Glutamatergic neuron (in vitro differentiated cells): ENCODE measurements at regions not wholly inside any gene's neighbourhood (a gene's known extent, or its start where the extent isn't known, plus 50 kb on each side); places are given as distances from the start of the nearest gene placed in this dataset.

Experiments
- DNase-seq: peaks from one replicate; pipeline ENCODE4 v3.0.0; 2022
- H3K27ac Mint-ChIP-seq: one replicate; pipeline ENCODE4 v1.8.0; 2020; ENCODE audit warnings: mild to moderate bottlenecking, mixed read lengths, inconsistent platforms; ENCODE audit not compliant: unreplicated experiment
- H3K27me3 Mint-ChIP-seq: one replicate; pipeline ENCODE4 v1.8.0; 2020; ENCODE audit warnings: mild to moderate bottlenecking, moderate library complexity, mixed read lengths, inconsistent platforms; ENCODE audit not compliant: unreplicated experiment
- H3K36me3 Mint-ChIP-seq: one replicate; pipeline ENCODE4 v1.8.0; 2020; ENCODE audit warnings: mild to moderate bottlenecking, mixed read lengths, inconsistent platforms; ENCODE audit not compliant: unreplicated experiment
- H3K4me1 Mint-ChIP-seq: one replicate; pipeline ENCODE4 v1.8.0; 2020; ENCODE audit warnings: mild to moderate bottlenecking, low read depth, mixed read lengths, inconsistent platforms; ENCODE audit not compliant: unreplicated experiment
- H3K4me3 Mint-ChIP-seq: one replicate; pipeline ENCODE4 v1.8.0; 2020; ENCODE audit warnings: mild to moderate bottlenecking, mixed read lengths, inconsistent platforms; ENCODE audit not compliant: unreplicated experiment
- H3K9me3 Mint-ChIP-seq: one replicate; pipeline ENCODE4 v1.8.0; 2020; ENCODE audit warnings: mild to moderate bottlenecking, moderate library complexity, mixed read lengths, inconsistent platforms; ENCODE audit not compliant: unreplicated experiment
- TF ChIP-seq, protein P1 (sequence below): fragments of 200-600 bp; sonication (generic); IDR thresholded peaks from one replicate; pipeline ENCODE4 v1.5.0; 2021; ENCODE audit not compliant: partially characterized antibody, unreplicated experiment

DNA sequence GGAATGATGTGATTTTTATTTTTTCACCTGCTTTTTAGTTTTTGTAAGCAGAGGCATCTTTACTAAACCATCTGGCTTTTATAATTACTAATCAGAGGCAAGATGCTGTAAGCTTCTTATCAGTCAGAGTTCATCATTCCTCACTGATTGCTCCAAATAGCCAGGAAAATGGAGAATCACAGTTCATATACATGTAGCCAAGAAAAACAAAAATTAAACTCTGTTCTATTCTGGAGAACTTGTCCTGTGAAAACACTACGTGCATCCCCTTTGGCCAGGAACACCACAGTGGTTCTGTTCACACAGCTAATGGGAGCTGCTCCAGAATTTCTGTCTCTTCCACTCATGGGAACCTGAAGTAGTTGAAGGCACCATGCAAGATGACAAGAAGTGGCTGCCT, 725.5 kb upstream of the CHRM3 start:
- Mint-ChIP-seq H3K27me3 (no peaks in the 10 kb centered on the region), H3K27ac (no peak overlapping the region), H3K36me3 (no peaks in the 10 kb centered on the region), H3K4me3 (no peak overlapping the region), H3K9me3 (no peaks in the 10 kb centered on the region), H3K4me1 (peaks cover 4% of the 10 kb centered on the region)
- TF ChIP-seq, protein P1, sequence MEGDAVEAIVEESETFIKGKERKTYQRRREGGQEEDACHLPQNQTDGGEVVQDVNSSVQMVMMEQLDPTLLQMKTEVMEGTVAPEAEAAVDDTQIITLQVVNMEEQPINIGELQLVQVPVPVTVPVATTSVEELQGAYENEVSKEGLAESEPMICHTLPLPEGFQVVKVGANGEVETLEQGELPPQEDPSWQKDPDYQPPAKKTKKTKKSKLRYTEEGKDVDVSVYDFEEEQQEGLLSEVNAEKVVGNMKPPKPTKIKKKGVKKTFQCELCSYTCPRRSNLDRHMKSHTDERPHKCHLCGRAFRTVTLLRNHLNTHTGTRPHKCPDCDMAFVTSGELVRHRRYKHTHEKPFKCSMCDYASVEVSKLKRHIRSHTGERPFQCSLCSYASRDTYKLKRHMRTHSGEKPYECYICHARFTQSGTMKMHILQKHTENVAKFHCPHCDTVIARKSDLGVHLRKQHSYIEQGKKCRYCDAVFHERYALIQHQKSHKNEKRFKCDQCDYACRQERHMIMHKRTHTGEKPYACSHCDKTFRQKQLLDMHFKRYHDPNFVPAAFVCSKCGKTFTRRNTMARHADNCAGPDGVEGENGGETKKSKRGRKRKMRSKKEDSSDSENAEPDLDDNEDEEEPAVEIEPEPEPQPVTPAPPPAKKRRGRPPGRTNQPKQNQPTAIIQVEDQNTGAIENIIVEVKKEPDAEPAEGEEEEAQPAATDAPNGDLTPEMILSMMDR: no peak
- DNase-seq: no peak

DNA sequence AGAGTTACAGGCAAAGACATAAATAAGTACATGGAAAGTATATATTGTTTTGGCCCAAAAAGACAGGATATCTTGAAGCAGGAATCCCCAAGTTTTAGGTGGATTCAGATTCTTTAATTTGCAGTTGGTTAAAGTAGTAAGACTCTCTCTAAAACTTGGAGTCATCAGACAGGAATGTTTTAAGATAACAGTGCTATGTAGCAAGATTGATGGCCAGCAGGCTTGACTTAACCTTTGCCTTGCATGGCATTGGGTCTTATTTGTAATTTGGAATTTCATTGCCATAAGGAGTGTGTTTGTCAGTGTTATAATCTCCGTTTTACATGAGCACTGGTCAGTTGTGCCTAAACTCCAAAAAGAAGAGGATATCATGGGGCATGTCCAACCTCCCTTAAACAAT, 727.6 kb upstream of the CHRM3 start:
- Mint-ChIP-seq H3K36me3 (no peaks in the 10 kb centered on the region), H3K9me3 (no peaks in the 10 kb centered on the region), H3K27ac (no peak overlapping the region), H3K27me3 (peaks cover 2% of the 10 kb centered on the region), H3K4me3 (no peak overlapping the region), H3K4me1 (no peaks in the 10 kb centered on the region)
- TF ChIP-seq, protein P1: no peak
- no peak for DNase-seq

DNA sequence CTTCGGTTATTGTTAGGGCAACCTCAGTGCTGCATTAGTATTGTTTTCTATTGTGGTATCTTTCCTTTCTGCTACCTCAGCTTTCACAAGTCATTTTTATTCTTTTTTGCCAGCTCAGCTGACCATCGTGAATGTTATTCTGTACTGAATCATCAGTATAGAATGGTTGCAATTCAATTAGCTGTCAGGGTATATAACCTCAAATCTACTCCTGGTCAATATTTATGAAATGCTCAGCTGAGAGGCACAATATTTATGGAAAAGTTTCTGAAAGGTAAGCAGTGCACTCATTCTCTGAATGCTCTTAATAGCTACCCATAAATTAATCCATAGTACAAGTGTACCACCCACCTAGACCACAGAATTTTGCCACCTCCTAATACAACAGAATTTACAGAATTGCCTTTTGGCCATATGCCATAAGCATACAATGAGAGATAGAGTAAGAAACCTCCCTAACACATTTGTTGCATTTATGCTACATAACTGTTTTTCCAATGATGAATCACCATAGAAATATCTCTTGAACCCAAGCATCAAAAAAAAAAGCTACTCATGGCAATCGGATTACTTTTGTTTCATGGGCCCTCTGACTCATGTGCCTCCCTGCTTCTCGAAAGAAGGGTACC, 732.6 kb upstream of the CHRM3 start:
- Mint-ChIP-seq H3K27me3 (peaks cover 2% of the 10 kb centered on the region), H3K4me3 (no peak overlapping the region), H3K9me3 (no peaks in the 10 kb centered on the region), H3K4me1 (peaks cover 3% of the 10 kb centered on the region), H3K27ac (no peak overlapping the region), H3K36me3 (no peaks in the 10 kb centered on the region)
- TF ChIP-seq, protein P1: no peak
- no peak for DNase-seq

DNA sequence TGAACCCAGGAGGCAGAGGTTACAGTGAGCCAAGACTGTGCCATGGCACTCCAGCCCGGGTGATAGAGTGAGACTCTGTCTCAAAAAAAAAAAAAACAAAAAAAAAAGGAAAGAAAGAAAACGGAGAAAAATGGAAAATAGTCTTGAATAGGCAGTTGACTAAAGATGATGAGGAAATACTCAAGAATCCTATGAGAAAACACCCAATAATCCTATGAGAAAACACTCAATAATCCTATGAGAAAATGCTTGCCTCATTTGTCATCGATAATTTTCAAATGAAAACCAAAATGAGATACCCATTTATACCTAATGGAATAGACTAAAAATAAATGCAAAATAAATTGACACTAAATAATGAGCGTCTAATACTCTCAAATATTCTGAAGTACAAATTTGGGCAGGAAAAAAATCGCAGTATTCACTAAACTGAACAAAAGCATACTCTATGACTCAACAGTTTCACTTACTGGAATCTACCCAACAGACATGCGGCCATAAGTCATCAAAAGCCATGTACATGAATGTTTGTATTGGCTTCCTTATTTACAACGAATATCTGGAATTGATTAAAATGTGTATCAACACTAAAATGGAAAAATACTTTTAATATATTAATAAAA, 733.9 kb upstream of the CHRM3 start:
- no peak for DNase-seq
- peaks cover 2% of the 10 kb centered on the region for H3K27me3 Mint-ChIP-seq
- H3K4me3 Mint-ChIP-seq: no peak overlapping the region
- no peaks in the 10 kb centered on the region for H3K9me3 Mint-ChIP-seq
- no peak overlapping the region for H3K27ac Mint-ChIP-seq
- H3K36me3 Mint-ChIP-seq: no peaks in the 10 kb centered on the region
- TF ChIP-seq, protein P1: no peak
- peaks cover 4% of the 10 kb centered on the region for H3K4me1 Mint-ChIP-seq

DNA sequence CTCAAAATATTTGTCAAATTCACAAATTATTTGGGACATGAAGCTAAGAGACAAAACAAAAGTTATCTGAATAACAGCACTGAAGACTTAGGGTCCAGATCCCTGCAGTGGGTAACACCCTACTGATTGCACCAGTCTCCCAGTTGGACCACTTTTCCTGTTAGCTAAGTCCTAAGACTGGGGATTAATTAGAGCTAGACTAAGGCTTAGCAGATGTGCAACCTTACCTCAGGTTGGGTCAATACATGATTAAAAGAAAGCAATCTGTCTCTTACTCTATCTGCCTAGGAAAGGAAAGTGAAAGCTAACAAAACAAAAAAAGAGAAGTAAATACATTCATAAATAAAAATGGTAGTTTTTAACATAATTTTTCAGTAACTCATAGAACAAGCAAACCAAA, 737.2 kb upstream of the CHRM3 start:
- no peak overlapping the region for H3K4me3 Mint-ChIP-seq
- H3K27me3 Mint-ChIP-seq: no peaks in the 10 kb centered on the region
- no peaks in the 10 kb centered on the region for H3K36me3 Mint-ChIP-seq
- no peak overlapping the region for H3K27ac Mint-ChIP-seq
- no peaks in the 10 kb centered on the region for H3K9me3 Mint-ChIP-seq
- H3K4me1 Mint-ChIP-seq: peaks cover 4% of the 10 kb centered on the region
- DNase-seq: no peak
- TF ChIP-seq, protein P1: no peak
